ENCODE measurements at regions not wholly inside any gene's neighbourhood (a gene's known extent, or its start where the extent isn't known, plus 50 kb on each side); places are given as distances from the start of the nearest gene placed in this dataset.

- TF ChIP-seq CTCF (IDR thresholded peaks at IDR 0.05; ENCODE audit: insufficient read depth, low read length, poor library complexity, severe bottlenecking): no peak
- Histone ChIP-seq H3K4me3 (replicated peaks; ENCODE audit: low read depth, low read length) (no peak overlapping the region), H3K36me3 (ENCODE audit: control insufficient read depth, insufficient read depth, low read length) (no peaks in the 10 kb centered on the region), H3K27me3 (replicated peaks; ENCODE audit: control insufficient read depth, insufficient read depth, low read length) (no peaks in the 10 kb centered on the region)
- DNase-seq (ENCODE audit: extremely low read depth, insufficient read length): no peak
These were observed 81.8 kb upstream of the CREB1 start for GRCh38 chr2:207448006-207448405.

- Histone ChIP-seq H3K27me3 (replicated peaks; ENCODE audit: control insufficient read depth, insufficient read depth, low read length) (no peaks in the 10 kb centered on the region), H3K4me3 (replicated peaks; ENCODE audit: low read depth, low read length) (no peak overlapping the region), H3K36me3 (ENCODE audit: control insufficient read depth, insufficient read depth, low read length) (no peaks in the 10 kb centered on the region)
- no peak for DNase-seq (ENCODE audit: extremely low read depth, insufficient read length)
- TF ChIP-seq CTCF (IDR thresholded peaks at IDR 0.05; ENCODE audit: insufficient read depth, low read length, poor library complexity, severe bottlenecking): no peak
These were observed 80.1 kb upstream of the CREB1 start for GRCh38 chr2:207449642-207450165.

GRCh38 chr2:207450186-207450585 is 79.6 kb upstream of the CREB1 start:
- H3K4me3 ChIP-seq (replicated peaks; ENCODE audit: low read depth, low read length): no peak overlapping the region
- DNase-seq (ENCODE audit: extremely low read depth, insufficient read length): no peak
- no peaks in the 10 kb centered on the region for H3K36me3 ChIP-seq (ENCODE audit: control insufficient read depth, insufficient read depth, low read length)
- TF ChIP-seq CTCF (IDR thresholded peaks at IDR 0.05; ENCODE audit: insufficient read depth, low read length, poor library complexity, severe bottlenecking): no peak
- no peaks in the 10 kb centered on the region for H3K27me3 ChIP-seq (replicated peaks; ENCODE audit: control insufficient read depth, insufficient read depth, low read length)

- no peak for TF ChIP-seq CTCF (IDR thresholded peaks at IDR 0.05; ENCODE audit: insufficient read depth, low read length, poor library complexity, severe bottlenecking)
- H3K27me3 ChIP-seq (replicated peaks; ENCODE audit: control insufficient read depth, insufficient read depth, low read length): no peaks in the 10 kb centered on the region
- no peak overlapping the region for H3K4me3 ChIP-seq (replicated peaks; ENCODE audit: low read depth, low read length)
- no peak for DNase-seq (ENCODE audit: extremely low read depth, insufficient read length)
- no peaks in the 10 kb centered on the region for H3K36me3 ChIP-seq (ENCODE audit: control insufficient read depth, insufficient read depth, low read length)
These were observed 71.2 kb upstream of the CREB1 start for GRCh38 chr2:207458582-207458981.

- Histone ChIP-seq H3K4me3 (replicated peaks; ENCODE audit: low read depth, low read length) (no peak overlapping the region), H3K27me3 (replicated peaks; ENCODE audit: control insufficient read depth, insufficient read depth, low read length) (no peaks in the 10 kb centered on the region), H3K36me3 (ENCODE audit: control insufficient read depth, insufficient read depth, low read length) (no peaks in the 10 kb centered on the region)
- no peak for TF ChIP-seq CTCF (IDR thresholded peaks at IDR 0.05; ENCODE audit: insufficient read depth, low read length, poor library complexity, severe bottlenecking)
- DNase-seq (ENCODE audit: extremely low read depth, insufficient read length): peak; percentile 10
These were observed 69.6 kb upstream of the CREB1 start for GRCh38 chr2:207459990-207460757.
